Large intestine (tissue), 3 donors: ENCODE measurements at regions not wholly inside any gene's neighbourhood (a gene's known extent, or its start where the extent isn't known, plus 50 kb on each side); places are given as distances from the start of the nearest gene placed in this dataset.

ENCODE experiments used
- DNase-seq, 2 donors: peaks; one replicate each; pipeline versions ENCODE4 v3.0.0 to v3.0.0-alpha.2; 2013
- H3K27ac ChIP-seq: one replicate; pipeline ENCODE4 v1.5.1; 2013; ENCODE audit warnings: low read length
- H3K27me3 ChIP-seq: 2 replicates; pipeline ENCODE4 v1.6.1; 2013; ENCODE audit warnings: low read length; ENCODE audit not compliant: control insufficient read depth, insufficient read depth
- H3K36me3 ChIP-seq: 2 replicates; pipeline ENCODE4 v1.6.1; 2013; ENCODE audit warnings: low read length; ENCODE audit not compliant: control insufficient read depth, insufficient read depth
- H3K4me1 ChIP-seq: one replicate; pipeline ENCODE4 v1.6.1; 2013; ENCODE audit warnings: low read length; ENCODE audit not compliant: control insufficient read depth, insufficient read depth
- H3K4me3 ChIP-seq: one replicate; pipeline ENCODE4 v1.5.1; 2013; ENCODE audit warnings: low read length
- H3K9me3 ChIP-seq: one replicate; pipeline ENCODE4 v1.6.1; 2013; ENCODE audit warnings: mild to moderate bottlenecking, low read depth, low read length, moderate library complexity; ENCODE audit not compliant: control insufficient read depth
- WGBS: methylation state at CpG from one replicate; pipeline ENCODE4 v1.1.5; 2013; ENCODE audit warnings: low lambda C conversion rate; ENCODE audit not compliant: insufficient coverage; 5-methylcytosine and 5-hydroxymethylcytosine counted together

- Histone ChIP-seq H3K27me3 (no peaks in the 10 kb centered on the region), H3K4me3 (no peak overlapping the region), H3K9me3 (no peaks in the 10 kb centered on the region), H3K4me1 (no peaks in the 10 kb centered on the region), H3K27ac (no peak overlapping the region), H3K36me3 (no peaks in the 10 kb centered on the region)
- WGBS: 73% methylated on average over 1 of the region's 1 CpG
- no peak for DNase-seq
These were observed 721.4 kb upstream of the CNTNAP5 start for GRCh38 chr2:123303731-123304130.
